ENCODE measurements at regions not wholly inside any gene's neighbourhood (a gene's known extent, or its start where the extent isn't known, plus 50 kb on each side); places are given as distances from the start of the nearest gene placed in this dataset.

DNA sequence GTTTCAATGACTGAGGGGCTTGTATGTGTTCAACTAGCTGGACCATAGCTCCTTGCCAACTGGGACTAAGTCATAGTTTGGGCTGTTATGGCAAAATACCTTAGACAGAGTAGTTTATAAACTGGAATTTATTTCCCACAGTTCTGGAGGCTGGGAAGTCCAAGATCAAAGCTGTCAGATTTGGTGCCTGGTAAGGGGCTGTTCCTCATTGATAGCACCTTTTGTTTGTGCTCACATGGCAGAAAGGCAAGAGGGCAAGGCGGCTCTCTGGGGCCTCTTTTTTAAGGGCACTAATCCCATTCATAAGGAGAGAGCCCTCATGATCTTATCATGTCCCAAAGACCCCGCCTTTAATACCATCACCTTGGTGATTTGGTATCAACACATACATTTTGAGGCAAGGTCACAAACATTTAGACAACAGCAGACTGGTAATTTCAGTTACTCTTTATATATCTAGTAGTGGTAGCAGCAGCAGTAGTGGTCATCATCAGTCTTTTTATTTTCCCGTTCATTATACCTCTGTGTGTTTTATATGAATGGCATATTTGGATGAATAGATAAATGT is 477.0 kb downstream of the CCDC171 start:
- H3K27ac Mint-ChIP-seq (ENCODE audit: unreplicated experiment) = peak overlapping the region; percentile 71
- CTCF ChIA-PET = no interaction called here
- peaks cover 32% of the 10 kb centered on the region for H3K4me1 Mint-ChIP-seq (ENCODE audit: low read depth, unreplicated experiment)
- peaks cover 4% of the 10 kb centered on the region for H3K36me3 Mint-ChIP-seq (ENCODE audit: insufficient read depth, unreplicated experiment)
- no TSS peak for BruUV-seq (replicated peaks)
- no peaks in the 10 kb centered on the region for H3K27me3 Mint-ChIP-seq (ENCODE audit: unreplicated experiment)
- no peak for DNase-seq
- H3K9me3 Mint-ChIP-seq (ENCODE audit: low read depth, unreplicated experiment) = peaks cover 4% of the 10 kb centered on the region
- TF ChIP-seq, protein P1, sequence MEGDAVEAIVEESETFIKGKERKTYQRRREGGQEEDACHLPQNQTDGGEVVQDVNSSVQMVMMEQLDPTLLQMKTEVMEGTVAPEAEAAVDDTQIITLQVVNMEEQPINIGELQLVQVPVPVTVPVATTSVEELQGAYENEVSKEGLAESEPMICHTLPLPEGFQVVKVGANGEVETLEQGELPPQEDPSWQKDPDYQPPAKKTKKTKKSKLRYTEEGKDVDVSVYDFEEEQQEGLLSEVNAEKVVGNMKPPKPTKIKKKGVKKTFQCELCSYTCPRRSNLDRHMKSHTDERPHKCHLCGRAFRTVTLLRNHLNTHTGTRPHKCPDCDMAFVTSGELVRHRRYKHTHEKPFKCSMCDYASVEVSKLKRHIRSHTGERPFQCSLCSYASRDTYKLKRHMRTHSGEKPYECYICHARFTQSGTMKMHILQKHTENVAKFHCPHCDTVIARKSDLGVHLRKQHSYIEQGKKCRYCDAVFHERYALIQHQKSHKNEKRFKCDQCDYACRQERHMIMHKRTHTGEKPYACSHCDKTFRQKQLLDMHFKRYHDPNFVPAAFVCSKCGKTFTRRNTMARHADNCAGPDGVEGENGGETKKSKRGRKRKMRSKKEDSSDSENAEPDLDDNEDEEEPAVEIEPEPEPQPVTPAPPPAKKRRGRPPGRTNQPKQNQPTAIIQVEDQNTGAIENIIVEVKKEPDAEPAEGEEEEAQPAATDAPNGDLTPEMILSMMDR (IDR thresholded peaks at IDR 0.05; ENCODE audit: unreplicated experiment) = no peak
- intact Hi-C loops (cut with micrococcal nuclease; ENCODE audit: unreplicated experiment) = no loop called here
- H3K4me3 Mint-ChIP-seq (ENCODE audit: low read depth, unreplicated experiment) = no peak overlapping the region

DNA sequence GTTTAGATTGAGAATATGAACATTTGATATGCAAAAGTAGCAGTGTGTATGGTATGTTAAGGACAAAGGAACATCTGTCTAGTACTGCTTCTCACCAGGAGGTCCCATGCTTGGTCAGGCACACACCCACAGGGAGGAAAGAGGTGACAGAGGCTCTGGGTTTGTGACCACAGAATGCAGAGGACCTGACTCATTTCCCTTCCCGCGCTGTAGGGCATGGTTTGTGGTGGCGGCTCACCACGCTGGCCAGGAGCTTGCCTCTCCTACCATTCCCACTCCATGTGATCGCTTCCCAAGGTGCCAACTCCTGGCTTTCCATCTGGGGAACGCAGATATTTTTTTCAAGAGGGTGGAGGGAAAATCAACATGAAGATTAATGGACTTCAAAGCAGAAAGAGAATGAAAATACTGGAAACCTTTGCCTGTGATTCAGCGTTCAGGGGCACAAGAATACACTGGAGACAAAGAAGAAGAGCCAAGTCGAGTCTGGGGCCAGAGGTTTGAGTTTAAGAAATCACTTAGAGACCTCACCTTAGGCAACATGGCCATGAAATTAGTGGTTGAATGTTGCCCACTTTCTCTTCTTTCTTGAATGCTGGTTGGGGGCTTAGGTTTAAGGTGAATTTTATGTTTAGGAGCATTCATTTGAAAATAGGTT is 477.8 kb downstream of the CCDC171 start:
- CTCF ChIA-PET = no interaction called here
- peak; percentile 77 for DNase-seq
- intact Hi-C loops (cut with micrococcal nuclease; ENCODE audit: unreplicated experiment) = no loop called here
- peak overlapping the region; percentile 71 for H3K27ac Mint-ChIP-seq (ENCODE audit: unreplicated experiment)
- TF ChIP-seq, protein P1 (IDR thresholded peaks at IDR 0.05; ENCODE audit: unreplicated experiment) = no peak
- H3K4me1 Mint-ChIP-seq (ENCODE audit: low read depth, unreplicated experiment) = peaks cover 32% of the 10 kb centered on the region
- BruUV-seq (replicated peaks) = TSS peak; percentile 65
- no peaks in the 10 kb centered on the region for H3K27me3 Mint-ChIP-seq (ENCODE audit: unreplicated experiment)
- no peak overlapping the region for H3K4me3 Mint-ChIP-seq (ENCODE audit: low read depth, unreplicated experiment)
- peaks cover 4% of the 10 kb centered on the region for H3K36me3 Mint-ChIP-seq (ENCODE audit: insufficient read depth, unreplicated experiment)
- H3K9me3 Mint-ChIP-seq (ENCODE audit: low read depth, unreplicated experiment) = peaks cover 4% of the 10 kb centered on the region

DNA sequence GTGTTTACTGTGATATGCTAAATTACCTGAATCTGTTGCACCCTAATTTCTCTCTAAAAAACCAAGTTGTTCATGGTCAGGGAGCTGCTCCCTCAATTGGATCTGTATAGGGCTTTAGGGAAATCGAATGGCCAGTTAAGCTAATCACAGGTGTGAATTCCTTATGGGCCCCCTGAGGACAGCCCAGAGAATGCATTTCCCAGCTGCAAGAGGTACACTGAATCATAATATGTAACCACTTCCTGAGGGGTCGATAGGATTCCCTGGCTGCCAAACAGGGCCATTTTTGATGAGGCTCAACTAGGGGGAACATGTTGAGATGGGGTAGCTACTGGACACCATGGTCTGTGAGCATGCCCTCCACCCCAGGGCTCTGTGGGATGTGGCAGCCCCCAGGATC is 478.6 kb downstream of the CCDC171 start:
- CTCF ChIA-PET = no interaction called here
- no peaks in the 10 kb centered on the region for H3K27me3 Mint-ChIP-seq (ENCODE audit: unreplicated experiment)
- intact Hi-C loops (cut with micrococcal nuclease; ENCODE audit: unreplicated experiment) = no loop called here
- peaks cover 4% of the 10 kb centered on the region for H3K36me3 Mint-ChIP-seq (ENCODE audit: insufficient read depth, unreplicated experiment)
- H3K4me3 Mint-ChIP-seq (ENCODE audit: low read depth, unreplicated experiment) = no peak overlapping the region
- H3K9me3 Mint-ChIP-seq (ENCODE audit: low read depth, unreplicated experiment) = peaks cover 4% of the 10 kb centered on the region
- H3K27ac Mint-ChIP-seq (ENCODE audit: unreplicated experiment) = no peak overlapping the region
- peaks cover 32% of the 10 kb centered on the region for H3K4me1 Mint-ChIP-seq (ENCODE audit: low read depth, unreplicated experiment)
- BruUV-seq (replicated peaks) = no TSS peak
- TF ChIP-seq, protein P1 (IDR thresholded peaks at IDR 0.05; ENCODE audit: unreplicated experiment) = no peak
- DNase-seq = no peak

DNA sequence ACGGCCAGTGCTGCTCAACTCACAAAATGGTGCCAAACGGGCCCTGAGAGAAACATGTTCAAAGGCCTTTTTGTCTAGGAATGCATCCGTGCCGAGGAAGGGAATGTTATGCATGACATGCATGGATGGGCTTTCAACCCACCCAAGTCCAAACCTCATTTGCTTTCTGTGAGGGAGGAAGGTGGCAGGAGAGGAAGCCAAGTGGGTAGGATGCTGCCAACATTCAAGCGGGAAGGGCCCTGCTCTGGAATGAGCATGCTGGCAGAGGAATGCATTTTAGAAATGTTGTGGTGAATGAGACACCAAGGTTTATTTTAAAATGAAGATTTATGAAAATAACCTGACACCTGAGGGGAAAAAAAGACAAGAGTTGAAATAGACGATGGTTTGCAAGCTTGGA is 479.1 kb downstream of the CCDC171 start:
- BruUV-seq (replicated peaks) = no TSS peak
- Mint-ChIP-seq H3K4me1 (ENCODE audit: low read depth, unreplicated experiment) (peaks cover 32% of the 10 kb centered on the region), H3K27me3 (ENCODE audit: unreplicated experiment) (no peaks in the 10 kb centered on the region), H3K9me3 (ENCODE audit: low read depth, unreplicated experiment) (peaks cover 4% of the 10 kb centered on the region), H3K36me3 (ENCODE audit: insufficient read depth, unreplicated experiment) (peaks cover 4% of the 10 kb centered on the region), H3K4me3 (ENCODE audit: low read depth, unreplicated experiment) (no peak overlapping the region), H3K27ac (ENCODE audit: unreplicated experiment) (no peak overlapping the region)
- intact Hi-C loops (cut with micrococcal nuclease; ENCODE audit: unreplicated experiment) = no loop called here
- TF ChIP-seq, protein P1 (IDR thresholded peaks at IDR 0.05; ENCODE audit: unreplicated experiment) = no peak
- DNase-seq = no peak
- CTCF ChIA-PET = no interaction called here
